OCI-LY3 (cell line): ENCODE measurements at regions not wholly inside any gene's neighbourhood (a gene's known extent, or its start where the extent isn't known, plus 50 kb on each side); places are given as distances from the start of the nearest gene placed in this dataset.

ENCODE experiments used
- H2AFZ ChIP-seq: fragments of 200-600, 300-600 bp; shearing (Covaris generic); 2 replicates; pipeline ENCODE4 v1.6.0; 2014; ENCODE audit warnings: antibody characterized with exemption, low read depth, low read length
- H3K27ac ChIP-seq: fragments of 200-600, 300-600 bp; sonication (generic); 2 replicates; pipeline ENCODE4 v1.5.1; 2014; ENCODE audit warnings: mild to moderate bottlenecking, low read length, moderate library complexity, mixed read lengths
- H3K27me3 ChIP-seq: fragments of 200-600, 300-600 bp; sonication (generic); 2 replicates; pipeline ENCODE4 v1.6.1; 2014; ENCODE audit warnings: low read depth, low read length, mixed read lengths
- H3K36me3 ChIP-seq: fragments of 200-600, 300-600 bp; sonication (generic); replicated peaks from 2 replicates; pipeline ENCODE3; 2014; ENCODE audit warnings: low read depth, low read length, mixed read lengths
- H3K4me1 ChIP-seq: fragments of 300-600, 200-600 bp; sonication (generic); 2 replicates; pipeline ENCODE4 v1.6.1; 2014; ENCODE audit warnings: low read length, mixed read lengths
- H3K4me2 ChIP-seq: fragments of 200-600, 300-600 bp; sonication (generic); 2 replicates; pipeline ENCODE4 v1.6.1; 2014; ENCODE audit warnings: low read length, mixed read lengths
- H3K4me3 ChIP-seq: fragments of 300-600, 200-600 bp; sonication (generic); 2 replicates; pipeline ENCODE4 v1.5.1; 2014; ENCODE audit warnings: antibody characterized with exemption, mild to moderate bottlenecking, low read length, moderate library complexity
- H3K79me2 ChIP-seq: fragments of 300-600, 200-600 bp; shearing (Covaris generic); 2 replicates; pipeline ENCODE4 v1.6.1; 2014; ENCODE audit warnings: mild to moderate bottlenecking, low read length, mixed read lengths
- H3K9ac ChIP-seq: fragments of 300-600, 200-600 bp; shearing (Covaris generic); 2 replicates; pipeline ENCODE4 v1.6.0; 2014; ENCODE audit warnings: mild to moderate bottlenecking, low read length, moderate library complexity
- H3K9me3 ChIP-seq: fragments of 200-600, 300-600 bp; shearing (Covaris generic); 2 replicates; pipeline ENCODE4 v1.6.1; 2014; ENCODE audit warnings: low read length, mixed read lengths; ENCODE audit not compliant: insufficient read depth
- H4K20me1 ChIP-seq: fragments of 200-600, 300-600 bp; sonication (generic); 2 replicates; pipeline ENCODE4 v1.6.1; 2016; ENCODE audit warnings: low read length, mixed read lengths; ENCODE audit not compliant: insufficient read depth
- CTCF ChIP-seq: fragments of 200-600, 300-600 bp; sonication (generic); IDR thresholded peaks from 2 replicates; pipeline ENCODE4 v1.5.1; 2014; ENCODE audit warnings: antibody characterized with exemption, low read length, low read depth
- EZH2phosphoT487 ChIP-seq: fragments of 200-600 bp; shearing (Covaris generic); IDR thresholded peaks from 2 replicates; pipeline ENCODE4 v1.6.1; 2018; ENCODE audit warnings: antibody characterized with exemption, mixed run types, low read depth

GRCh38 chr10:51023636-51024035 lies 50.7 kb upstream of the PRKG1 start:
- Histone ChIP-seq H3K4me2 (no peak overlapping the region), H4K20me1 (no peaks in the 10 kb centered on the region), H3K27me3 (no peaks in the 10 kb centered on the region), H3K9me3 (no peaks in the 10 kb centered on the region), H3K36me3 (no peaks in the 10 kb centered on the region), H3K4me3 (no peak overlapping the region), H3K27ac (no peak overlapping the region), H2AFZ (no peak overlapping the region), H3K79me2 (no peaks in the 10 kb centered on the region), H3K9ac (no peak overlapping the region), H3K4me1 (no peaks in the 10 kb centered on the region)
- TF ChIP-seq CTCF (no peak), EZH2phosphoT487 (no peak)
